ENCODE measurements at regions not wholly inside any gene's neighbourhood (a gene's known extent, or its start where the extent isn't known, plus 50 kb on each side); places are given as distances from the start of the nearest gene placed in this dataset.

- TF ChIP-seq CTCF (IDR thresholded peaks at IDR 0.05) = no peak
- no peak for TF ChIP-seq POLR2A (IDR thresholded peaks at IDR 0.05)
These were observed 1049.5 kb upstream of the EPHA7 start for GRCh38 chr6:94468830-94469229.
